Sigmoid colon (tissue), 4 donors: ENCODE measurements at regions not wholly inside any gene's neighbourhood (a gene's known extent, or its start where the extent isn't known, plus 50 kb on each side); places are given as distances from the start of the nearest gene placed in this dataset.

ENCODE experiments used
- EP300 ChIP-seq, 4 donors: sonication (generic); formaldehyde crosslinking; IDR thresholded peaks; one replicate each; pipeline ENCODE4 v1.6.1; 2017; ENCODE audit warnings: antibody characterized with exemption in 4 of 4
- TF ChIP-seq, protein P1 (sequence below), 4 experiments: fragments of 450-650 bp in 3 of 4; fragments of 200-600 bp in 1 of 4; IDR thresholded peaks; one replicate each; pipeline ENCODE4 v1.5.1; 2016 to 2019; ENCODE audit warnings: antibody characterized with exemption in 4 of 4, mild to moderate bottlenecking in 3 of 4, moderate library complexity in 2 of 4

DNA sequence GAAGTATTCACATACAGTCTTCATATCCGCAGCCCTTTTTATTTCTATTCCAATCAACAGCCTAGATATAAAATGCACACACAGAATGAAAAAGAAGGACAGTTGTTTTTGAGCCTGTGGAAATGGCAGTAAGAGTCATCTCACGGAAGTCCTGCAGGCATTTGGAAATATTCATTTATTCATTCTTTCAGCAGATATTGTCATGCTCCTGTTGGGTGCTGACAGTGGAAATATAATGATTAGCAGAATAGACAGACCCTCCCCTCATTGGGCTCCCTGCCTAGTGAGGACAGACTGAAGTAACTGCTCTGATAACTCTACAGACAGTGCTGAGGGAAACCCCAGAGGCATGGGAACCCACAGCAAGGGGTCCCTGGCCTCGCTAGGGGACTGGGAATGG, 392.3 kb downstream of the FOXO1 start:
- TF ChIP-seq, protein P1, sequence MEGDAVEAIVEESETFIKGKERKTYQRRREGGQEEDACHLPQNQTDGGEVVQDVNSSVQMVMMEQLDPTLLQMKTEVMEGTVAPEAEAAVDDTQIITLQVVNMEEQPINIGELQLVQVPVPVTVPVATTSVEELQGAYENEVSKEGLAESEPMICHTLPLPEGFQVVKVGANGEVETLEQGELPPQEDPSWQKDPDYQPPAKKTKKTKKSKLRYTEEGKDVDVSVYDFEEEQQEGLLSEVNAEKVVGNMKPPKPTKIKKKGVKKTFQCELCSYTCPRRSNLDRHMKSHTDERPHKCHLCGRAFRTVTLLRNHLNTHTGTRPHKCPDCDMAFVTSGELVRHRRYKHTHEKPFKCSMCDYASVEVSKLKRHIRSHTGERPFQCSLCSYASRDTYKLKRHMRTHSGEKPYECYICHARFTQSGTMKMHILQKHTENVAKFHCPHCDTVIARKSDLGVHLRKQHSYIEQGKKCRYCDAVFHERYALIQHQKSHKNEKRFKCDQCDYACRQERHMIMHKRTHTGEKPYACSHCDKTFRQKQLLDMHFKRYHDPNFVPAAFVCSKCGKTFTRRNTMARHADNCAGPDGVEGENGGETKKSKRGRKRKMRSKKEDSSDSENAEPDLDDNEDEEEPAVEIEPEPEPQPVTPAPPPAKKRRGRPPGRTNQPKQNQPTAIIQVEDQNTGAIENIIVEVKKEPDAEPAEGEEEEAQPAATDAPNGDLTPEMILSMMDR (IDR thresholded peaks at IDR 0.05): no peak
- no peak for TF ChIP-seq EP300 (IDR thresholded peaks at IDR 0.05)
